ENCODE measurements at regions not wholly inside any gene's neighbourhood (a gene's known extent, or its start where the extent isn't known, plus 50 kb on each side); places are given as distances from the start of the nearest gene placed in this dataset.

DNA sequence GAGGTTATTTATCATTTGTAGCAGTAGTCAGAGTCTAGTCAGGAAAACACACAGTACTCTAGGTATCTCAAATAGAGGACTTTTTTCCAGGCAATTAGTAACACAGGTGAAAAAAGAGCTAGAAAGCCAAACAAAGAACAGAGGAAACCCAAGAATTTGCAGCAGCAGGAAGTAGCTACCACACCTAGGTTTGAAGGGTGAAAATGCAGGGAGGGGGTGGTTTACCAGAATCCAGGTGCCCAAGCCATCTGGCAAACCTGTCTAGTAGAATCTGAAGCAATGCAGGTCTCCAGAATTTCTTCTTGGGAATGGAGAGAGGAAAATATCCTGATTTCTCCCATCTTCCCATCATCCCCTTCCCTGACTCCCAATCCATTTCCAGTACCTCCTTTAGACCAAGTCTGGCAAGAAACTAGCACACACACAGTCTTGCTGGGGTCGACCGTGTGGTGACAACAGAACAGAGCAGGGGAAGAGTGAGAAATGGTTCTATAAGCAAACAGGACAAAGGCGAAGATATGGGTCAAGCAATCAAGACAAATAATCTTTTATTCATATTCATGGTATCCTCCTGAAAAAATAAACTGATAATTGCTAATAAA lies 231.9 kb upstream of the MMADHC start:
- DNase-seq (ENCODE audit: low read depth), result no peak
- no peak overlapping the region for H3K4me3 ChIP-seq (ENCODE audit: low read depth, low read length)
- in situ Hi-C loops (cut with HindIII; ENCODE audit: low sequenced_read_pairs), result no loop called here
- TF ChIP-seq, protein P1, sequence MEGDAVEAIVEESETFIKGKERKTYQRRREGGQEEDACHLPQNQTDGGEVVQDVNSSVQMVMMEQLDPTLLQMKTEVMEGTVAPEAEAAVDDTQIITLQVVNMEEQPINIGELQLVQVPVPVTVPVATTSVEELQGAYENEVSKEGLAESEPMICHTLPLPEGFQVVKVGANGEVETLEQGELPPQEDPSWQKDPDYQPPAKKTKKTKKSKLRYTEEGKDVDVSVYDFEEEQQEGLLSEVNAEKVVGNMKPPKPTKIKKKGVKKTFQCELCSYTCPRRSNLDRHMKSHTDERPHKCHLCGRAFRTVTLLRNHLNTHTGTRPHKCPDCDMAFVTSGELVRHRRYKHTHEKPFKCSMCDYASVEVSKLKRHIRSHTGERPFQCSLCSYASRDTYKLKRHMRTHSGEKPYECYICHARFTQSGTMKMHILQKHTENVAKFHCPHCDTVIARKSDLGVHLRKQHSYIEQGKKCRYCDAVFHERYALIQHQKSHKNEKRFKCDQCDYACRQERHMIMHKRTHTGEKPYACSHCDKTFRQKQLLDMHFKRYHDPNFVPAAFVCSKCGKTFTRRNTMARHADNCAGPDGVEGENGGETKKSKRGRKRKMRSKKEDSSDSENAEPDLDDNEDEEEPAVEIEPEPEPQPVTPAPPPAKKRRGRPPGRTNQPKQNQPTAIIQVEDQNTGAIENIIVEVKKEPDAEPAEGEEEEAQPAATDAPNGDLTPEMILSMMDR (IDR thresholded peaks at IDR 0.05; ENCODE audit: low read depth, low read length, missing control alignments), result no peak

DNA sequence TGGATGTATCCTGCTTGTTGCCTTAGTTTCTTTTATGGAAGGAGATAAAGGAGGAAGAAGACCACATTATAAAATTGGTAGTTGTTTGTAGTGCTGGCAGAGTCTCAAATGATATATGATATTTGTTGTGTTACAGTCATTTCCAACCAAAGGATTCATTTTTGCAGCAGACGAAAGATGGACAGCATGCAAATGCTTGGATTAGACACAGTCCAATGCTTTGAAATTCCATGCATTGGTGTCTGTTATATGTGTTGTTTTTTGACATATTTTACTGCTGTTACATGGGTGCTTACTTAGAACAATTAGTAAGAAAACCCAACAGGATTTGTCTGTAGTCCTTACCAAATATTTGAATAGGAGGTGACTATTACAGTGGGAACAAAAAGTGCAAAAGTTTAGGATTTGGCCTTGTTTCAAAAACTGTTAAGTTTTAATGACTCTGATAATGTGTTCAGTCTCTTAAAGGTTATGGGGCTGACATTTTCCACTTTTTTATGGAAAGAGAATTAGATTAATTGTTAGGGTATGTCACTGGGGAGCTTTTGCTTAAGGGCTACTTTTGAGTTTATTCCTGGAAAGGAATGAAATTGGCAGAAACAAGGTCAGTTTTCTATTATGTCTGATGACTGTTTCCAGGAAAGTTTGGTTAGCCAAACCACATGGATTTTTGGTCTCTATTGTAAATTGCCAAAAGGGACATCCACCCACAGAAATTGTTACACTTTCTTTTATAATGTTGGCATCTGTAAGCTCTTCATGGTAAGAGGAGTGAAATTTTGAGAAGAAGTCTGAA lies 229.4 kb upstream of the MMADHC start:
- in situ Hi-C loops (cut with HindIII; ENCODE audit: low sequenced_read_pairs), result no loop called here
- peak; percentile 64 for DNase-seq (ENCODE audit: low read depth)
- H3K4me3 ChIP-seq (ENCODE audit: low read depth, low read length), result no peak overlapping the region
- TF ChIP-seq, protein P1 (IDR thresholded peaks at IDR 0.05; ENCODE audit: low read depth, low read length, missing control alignments), result no peak

DNA sequence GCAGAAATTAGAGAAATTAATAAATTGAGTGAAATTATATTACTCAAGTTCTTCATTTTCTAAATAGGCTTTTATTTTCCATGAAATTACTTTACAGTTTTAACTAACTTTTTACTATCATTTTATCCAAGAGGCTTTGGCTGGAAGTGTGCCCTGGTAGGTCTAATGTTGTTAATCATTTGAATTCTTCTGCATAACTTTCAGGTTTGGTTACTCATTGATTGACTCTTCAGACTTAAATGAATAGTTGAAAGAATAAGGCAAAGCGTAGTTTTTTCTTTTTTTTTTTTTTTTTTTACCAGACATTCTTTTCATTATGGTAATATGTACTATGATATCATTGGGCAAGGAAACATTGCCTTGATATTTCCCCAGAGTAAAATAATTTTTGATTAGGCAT lies 228.4 kb upstream of the MMADHC start:
- DNase-seq (ENCODE audit: low read depth), result no peak
- no peak overlapping the region for H3K4me3 ChIP-seq (ENCODE audit: low read depth, low read length)
- TF ChIP-seq, protein P1 (IDR thresholded peaks at IDR 0.05; ENCODE audit: low read depth, low read length, missing control alignments), result no peak
- in situ Hi-C loops (cut with HindIII; ENCODE audit: low sequenced_read_pairs), result no loop called here

DNA sequence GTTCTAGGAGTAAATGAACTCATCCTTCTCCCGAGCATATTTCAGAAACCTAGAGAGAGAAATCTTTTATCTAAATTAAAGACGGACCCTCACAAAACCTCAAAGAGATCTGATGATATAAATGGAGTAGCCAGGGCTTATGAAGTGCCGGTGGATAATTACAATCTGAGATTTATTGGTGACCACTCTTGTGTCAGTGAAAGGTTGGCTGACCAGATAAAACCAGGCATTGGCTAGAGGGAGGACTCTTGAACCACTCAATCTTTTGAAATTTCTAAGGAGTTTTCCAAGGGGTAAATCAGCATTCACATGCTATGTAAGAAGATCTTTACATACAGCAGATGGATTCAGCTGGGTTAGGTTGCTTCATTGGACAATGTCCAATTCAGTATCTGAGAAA lies 227.3 kb upstream of the MMADHC start:
- TF ChIP-seq, protein P1 (IDR thresholded peaks at IDR 0.05; ENCODE audit: low read depth, low read length, missing control alignments), result no peak
- H3K4me3 ChIP-seq (ENCODE audit: low read depth, low read length), result no peak overlapping the region
- in situ Hi-C loops (cut with HindIII; ENCODE audit: low sequenced_read_pairs), result no loop called here
- DNase-seq (ENCODE audit: low read depth), result no peak

DNA sequence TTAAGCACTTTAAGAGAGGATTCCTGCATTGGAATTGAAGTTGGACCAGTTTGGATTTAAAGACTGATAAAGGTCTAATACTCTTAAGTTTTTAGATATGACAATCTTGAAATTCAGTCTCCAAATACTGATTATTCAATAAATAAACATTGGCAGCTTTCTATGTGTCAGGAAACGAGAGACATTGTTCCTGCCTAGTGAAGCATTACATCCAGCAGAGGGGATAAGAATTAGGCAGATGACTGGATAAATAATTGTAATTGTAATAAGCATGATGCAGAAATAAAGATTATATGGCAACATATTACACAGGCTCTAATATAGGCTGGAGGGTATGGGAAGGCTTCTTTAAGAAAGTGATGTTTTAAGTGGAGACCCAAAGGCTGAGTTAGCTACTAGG lies 226.5 kb upstream of the MMADHC start:
- H3K4me3 ChIP-seq (ENCODE audit: low read depth, low read length), result no peak overlapping the region
- TF ChIP-seq, protein P1 (IDR thresholded peaks at IDR 0.05; ENCODE audit: low read depth, low read length, missing control alignments), result no peak
- in situ Hi-C loops (cut with HindIII; ENCODE audit: low sequenced_read_pairs), result no loop called here
- DNase-seq (ENCODE audit: low read depth), result no peak

DNA sequence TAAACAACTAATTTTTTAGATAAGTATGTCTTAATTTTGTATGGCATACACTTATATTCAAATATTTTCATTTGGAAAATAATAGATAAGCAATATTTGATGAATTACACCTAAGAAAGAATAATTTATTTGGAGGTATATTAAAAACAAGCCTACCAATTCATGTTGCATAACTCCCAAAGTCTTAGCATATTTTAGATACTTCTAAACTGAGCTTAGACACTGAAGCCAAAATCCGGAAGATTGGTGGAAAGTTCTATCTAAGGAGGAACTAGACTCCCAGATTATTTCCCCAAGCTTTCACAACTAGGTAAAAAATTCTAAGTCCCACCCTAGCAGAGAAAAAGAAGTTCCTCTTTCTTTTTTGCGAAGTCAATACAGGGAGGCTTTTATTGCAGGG lies 221.0 kb upstream of the MMADHC start:
- no peak for DNase-seq (ENCODE audit: low read depth)
- H3K4me3 ChIP-seq (ENCODE audit: low read depth, low read length), result no peak overlapping the region
- in situ Hi-C loops (cut with HindIII; ENCODE audit: low sequenced_read_pairs), result no loop called here
- TF ChIP-seq, protein P1 (IDR thresholded peaks at IDR 0.05; ENCODE audit: low read depth, low read length, missing control alignments), result no peak

Measured in astrocyte of the cerebellum (primary cell).